Keratinocyte (primary cell): ENCODE measurements at regions not wholly inside any gene's neighbourhood (a gene's known extent, or its start where the extent isn't known, plus 50 kb on each side); places are given as distances from the start of the nearest gene placed in this dataset.

Experiments
- DNase-seq: peaks from one replicate; pipeline ENCODE4 v3.0.0-alpha.2; 2011; ENCODE audit warnings: low read depth, missing footprints, low spot score
- FAIRE-seq: peaks from 2 replicates; lab custom pipeline; 2011; peaks lifted over from hg19 to GRCh38; lab: Jason Lieb, UNC
- H2AFZ ChIP-seq: 2 replicates; pipeline ENCODE4 v1.6.0; 2012; ENCODE audit warnings: low read length, control low read depth, inconsistent platforms; ENCODE audit not compliant: control insufficient read depth
- H3K27ac ChIP-seq: 2 replicates; pipeline ENCODE4 v1.5.1; 2011; ENCODE audit warnings: low read length; ENCODE audit not compliant: control insufficient read depth, insufficient read depth
- H3K27me3 ChIP-seq: 3 replicates; pipeline ENCODE4 v1.6.0; 2011; ENCODE audit warnings: low read length; ENCODE audit not compliant: control insufficient read depth, insufficient read depth; ENCODE audit errors: extremely low read depth
- H3K36me3 ChIP-seq, 2 experiments: 2 replicates in 1 of 2; 3 replicates in 1 of 2; pipeline ENCODE4 v1.5.1; 2011; ENCODE audit warnings: low read length in 2 of 2, mild to moderate bottlenecking in 1 of 2; ENCODE audit not compliant: control insufficient read depth in 2 of 2, insufficient read depth in 2 of 2; ENCODE audit errors: extremely low read depth in 1 of 2
- H3K4me1 ChIP-seq: 3 replicates; pipeline ENCODE4 v1.5.1; 2011; ENCODE audit warnings: low read length; ENCODE audit not compliant: control insufficient read depth, insufficient read depth; ENCODE audit errors: extremely low read depth
- H3K4me2 ChIP-seq: 3 replicates; pipeline ENCODE4 v1.6.0; 2011; ENCODE audit warnings: low read depth, low read length; ENCODE audit not compliant: control insufficient read depth, insufficient read depth; ENCODE audit errors: extremely low read depth
- H3K4me3 ChIP-seq, 3 experiments: fragments of 200-600 bp in 1 of 3; sonication (generic) in 1 of 3; 2 replicates in 2 of 3; 3 replicates in 1 of 3; pipeline ENCODE4 v1.5.1; 2011 to 2016; ENCODE audit warnings: low read length in 3 of 3, mild to moderate bottlenecking in 3 of 3, control low read depth in 2 of 3, inconsistent platforms in 1 of 3, low read depth in 1 of 3, mixed read lengths in 1 of 3, mixed run types in 1 of 3, moderate library complexity in 1 of 3; ENCODE audit not compliant: control insufficient read depth in 2 of 3, insufficient read depth in 2 of 3; ENCODE audit errors: extremely low read depth in 1 of 3
- H3K79me2 ChIP-seq: 2 replicates; pipeline ENCODE4 v1.6.0; 2012; ENCODE audit warnings: low read length; ENCODE audit not compliant: control insufficient read depth, insufficient read depth
- H3K9ac ChIP-seq: 3 replicates; pipeline ENCODE4 v1.6.0; 2011; ENCODE audit warnings: low read length; ENCODE audit not compliant: control insufficient read depth, insufficient read depth; ENCODE audit errors: extremely low read depth
- H3K9me1 ChIP-seq: 3 replicates; pipeline ENCODE4 v1.6.0; 2011; ENCODE audit warnings: low read length; ENCODE audit not compliant: control insufficient read depth, insufficient read depth; ENCODE audit errors: extremely low read depth
- H3K9me3 ChIP-seq: 2 replicates; pipeline ENCODE4 v1.5.1; 2012; ENCODE audit warnings: low read depth, low read length; ENCODE audit not compliant: control insufficient read depth
- H4K20me1 ChIP-seq: 3 replicates; pipeline ENCODE4 v1.6.0; 2011; ENCODE audit warnings: low read length; ENCODE audit not compliant: control insufficient read depth, insufficient read depth; ENCODE audit errors: extremely low read depth
- CTCF ChIP-seq, 3 experiments: IDR thresholded peaks in 1 of 3; conservative IDR thresholded peaks in 1 of 3; optimal IDR thresholded peaks in 1 of 3; 2 replicates in 2 of 3; 3 replicates in 1 of 3; pipeline versions ENCODE3 to v1.5.1; 2011; ENCODE audit warnings: low read length in 3 of 3, mild to moderate bottlenecking in 3 of 3, moderate library complexity in 2 of 3, control low read depth in 1 of 3, inconsistent platforms in 1 of 3; ENCODE audit not compliant: insufficient read depth in 2 of 3; ENCODE audit errors: extremely low read depth in 1 of 3
- EZH2 ChIP-seq: IDR thresholded peaks from one replicate; pipeline ENCODE4 v1.6.1; 2012; ENCODE audit warnings: inconsistent platforms, mild to moderate bottlenecking, low read length, moderate library complexity
- dilution Hi-C: fragments of 300-500 bp; cut with MboI; formaldehyde crosslinking; loops from one replicate; pipeline ENCODE4 v1.7.0; 2020; ENCODE audit warnings: low sequenced_read_pairs; ENCODE audit not compliant: extremely low pct_ligation_motif_present

GRCh38 chr16:86941731-86942130, 363.4 kb downstream of the FOXL1 start:
- dilution Hi-C loops, result no loop called here
- TF ChIP-seq CTCF (optimal IDR thresholded peaks at IDR 0.05 in 1 of 3, IDR thresholded peaks at IDR 0.05 in 1 of 3, conservative IDR thresholded peaks at IDR 0.05 in 1 of 3; ENCODE audit: extremely low read depth in 1 of 3, insufficient read depth in 2 of 3, low read length in 3 of 3) (no peak), EZH2 (no peak)
- Histone ChIP-seq H3K27ac (no peak overlapping the region), H3K4me3 (no peak overlapping the region), H3K27me3 (peaks cover 4% of the 10 kb centered on the region), H2AFZ (no peak overlapping the region), H3K4me2 (no peak overlapping the region), H3K9me3 (no peaks in the 10 kb centered on the region), H3K79me2 (no peaks in the 10 kb centered on the region), H3K4me1 (no peaks in the 10 kb centered on the region), H4K20me1 (no peaks in the 10 kb centered on the region), H3K36me3 (no peaks in the 10 kb centered on the region), H3K9ac (no peak overlapping the region), H3K9me1 (no peaks in the 10 kb centered on the region)
- FAIRE-seq, result no peak
- DNase-seq, result no peak

- Histone ChIP-seq H3K27me3 (peaks cover 4% of the 10 kb centered on the region), H4K20me1 (no peaks in the 10 kb centered on the region), H3K4me2 (no peak overlapping the region), H3K79me2 (no peaks in the 10 kb centered on the region), H3K4me3 (no peak overlapping the region), H3K9me3 (no peaks in the 10 kb centered on the region), H2AFZ (no peak overlapping the region), H3K9ac (no peak overlapping the region), H3K36me3 (no peaks in the 10 kb centered on the region), H3K9me1 (no peaks in the 10 kb centered on the region), H3K4me1 (no peaks in the 10 kb centered on the region), H3K27ac (no peak overlapping the region)
- TF ChIP-seq CTCF (optimal IDR thresholded peaks at IDR 0.05 in 1 of 3, IDR thresholded peaks at IDR 0.05 in 1 of 3, conservative IDR thresholded peaks at IDR 0.05 in 1 of 3; ENCODE audit: extremely low read depth in 1 of 3, insufficient read depth in 2 of 3, low read length in 3 of 3), result no peak
- TF ChIP-seq EZH2, result no peak
- dilution Hi-C loops, result no loop called here
- DNase-seq, result no peak
- no peak for FAIRE-seq
These were observed 364.1 kb downstream of the FOXL1 start for GRCh38 chr16:86942151-86943051.
